GM21390 (cell line): ENCODE measurements at regions not wholly inside any gene's neighbourhood (a gene's known extent, or its start where the extent isn't known, plus 50 kb on each side); places are given as distances from the start of the nearest gene placed in this dataset.

Experiments used
- ATAC-seq: cut with Tn5 transposase; IDR thresholded peaks from one replicate; pipeline ENCODE4 v1.9.1; 2021; ENCODE audit not compliant: unreplicated experiment

- no peak for ATAC-seq
Measured at GRCh38 chr15:87294854-87295253, 961.7 kb downstream of the NTRK3 start.

- ATAC-seq = no peak
Measured at GRCh38 chr15:87293031-87293430, 963.5 kb downstream of the NTRK3 start.

GRCh38 chr15:87287156-87287555 lies 969.4 kb downstream of the NTRK3 start:
- no peak for ATAC-seq

GRCh38 chr15:87269566-87269965 lies 987.0 kb downstream of the NTRK3 start:
- ATAC-seq = no peak

GRCh38 chr15:87268675-87269074 lies 987.9 kb downstream of the NTRK3 start:
- no peak for ATAC-seq

- ATAC-seq = no peak
Measured at GRCh38 chr15:87267798-87268197, 988.7 kb downstream of the NTRK3 start.

GRCh38 chr15:87263871-87264270 lies 992.7 kb downstream of the NTRK3 start:
- no peak for ATAC-seq

- ATAC-seq = no peak
Measured at GRCh38 chr15:87263296-87263695, 993.2 kb downstream of the NTRK3 start.

GRCh38 chr15:87245592-87245991 lies 1010.9 kb downstream of the NTRK3 start:
- ATAC-seq = no peak

- ATAC-seq = no peak
Measured at GRCh38 chr15:87243474-87243873, 1013.1 kb downstream of the NTRK3 start.

- no peak for ATAC-seq
Measured at GRCh38 chr15:87239582-87240230, 1016.8 kb downstream of the NTRK3 start.

GRCh38 chr15:87238451-87239068 lies 1018.0 kb downstream of the NTRK3 start:
- ATAC-seq = no peak

GRCh38 chr15:87228460-87228859 lies 1028.1 kb downstream of the NTRK3 start:
- no peak for ATAC-seq

GRCh38 chr15:87227846-87228245 lies 1028.7 kb downstream of the NTRK3 start:
- ATAC-seq = no peak

GRCh38 chr15:87225436-87225835 lies 1031.1 kb downstream of the NTRK3 start:
- no peak for ATAC-seq

GRCh38 chr15:87224404-87224803 lies 1032.1 kb downstream of the NTRK3 start:
- no peak for ATAC-seq

GRCh38 chr15:87219650-87220615 lies 1036.6 kb downstream of the NTRK3 start:
- ATAC-seq = no peak

- ATAC-seq = no peak
Measured at GRCh38 chr15:87215100-87215499, 1041.4 kb downstream of the NTRK3 start.

- no peak for ATAC-seq
Measured at GRCh38 chr15:87213626-87214025, 1042.9 kb downstream of the NTRK3 start.

- ATAC-seq = no peak
Measured at GRCh38 chr15:87212041-87212440, 1044.5 kb downstream of the NTRK3 start.

- ATAC-seq = no peak
Measured at GRCh38 chr15:87211547-87211946, 1045.0 kb downstream of the NTRK3 start.
